GM13977 (cell line): ENCODE measurements at regions not wholly inside any gene's neighbourhood (a gene's known extent, or its start where the extent isn't known, plus 50 kb on each side); places are given as distances from the start of the nearest gene placed in this dataset.

Experiments used
- DNase-seq: peaks from one replicate; pipeline ENCODE4 v3.0.0; 2012; ENCODE audit warnings: low spot score
- in situ Hi-C: fragments of 300-500 bp; cut with MboI; formaldehyde crosslinking; loops from one replicate; pipeline ENCODE4 v1.12.0; 2022; ENCODE audit warnings: low sequenced_read_pairs, low pct_unique_long_range_greater_than_20kb, mixed read lengths, inconsistent platforms; ENCODE audit not compliant: unreplicated experiment
- TF ChIP-seq, protein P1 (sequence below): IDR thresholded peaks from 2 replicates; pipeline ENCODE4 v1.5.1; 2012; ENCODE audit warnings: mild to moderate bottlenecking, control low read depth; ENCODE audit not compliant: insufficient read depth; ENCODE audit errors: extremely low read depth, missing control alignments

GRCh38 chr6:66153247-66153646 lies 446.2 kb upstream of the EYS start:
- in situ Hi-C loops = no loop called here
- DNase-seq = no peak
- TF ChIP-seq, protein P1, sequence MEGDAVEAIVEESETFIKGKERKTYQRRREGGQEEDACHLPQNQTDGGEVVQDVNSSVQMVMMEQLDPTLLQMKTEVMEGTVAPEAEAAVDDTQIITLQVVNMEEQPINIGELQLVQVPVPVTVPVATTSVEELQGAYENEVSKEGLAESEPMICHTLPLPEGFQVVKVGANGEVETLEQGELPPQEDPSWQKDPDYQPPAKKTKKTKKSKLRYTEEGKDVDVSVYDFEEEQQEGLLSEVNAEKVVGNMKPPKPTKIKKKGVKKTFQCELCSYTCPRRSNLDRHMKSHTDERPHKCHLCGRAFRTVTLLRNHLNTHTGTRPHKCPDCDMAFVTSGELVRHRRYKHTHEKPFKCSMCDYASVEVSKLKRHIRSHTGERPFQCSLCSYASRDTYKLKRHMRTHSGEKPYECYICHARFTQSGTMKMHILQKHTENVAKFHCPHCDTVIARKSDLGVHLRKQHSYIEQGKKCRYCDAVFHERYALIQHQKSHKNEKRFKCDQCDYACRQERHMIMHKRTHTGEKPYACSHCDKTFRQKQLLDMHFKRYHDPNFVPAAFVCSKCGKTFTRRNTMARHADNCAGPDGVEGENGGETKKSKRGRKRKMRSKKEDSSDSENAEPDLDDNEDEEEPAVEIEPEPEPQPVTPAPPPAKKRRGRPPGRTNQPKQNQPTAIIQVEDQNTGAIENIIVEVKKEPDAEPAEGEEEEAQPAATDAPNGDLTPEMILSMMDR = no peak

DNA sequence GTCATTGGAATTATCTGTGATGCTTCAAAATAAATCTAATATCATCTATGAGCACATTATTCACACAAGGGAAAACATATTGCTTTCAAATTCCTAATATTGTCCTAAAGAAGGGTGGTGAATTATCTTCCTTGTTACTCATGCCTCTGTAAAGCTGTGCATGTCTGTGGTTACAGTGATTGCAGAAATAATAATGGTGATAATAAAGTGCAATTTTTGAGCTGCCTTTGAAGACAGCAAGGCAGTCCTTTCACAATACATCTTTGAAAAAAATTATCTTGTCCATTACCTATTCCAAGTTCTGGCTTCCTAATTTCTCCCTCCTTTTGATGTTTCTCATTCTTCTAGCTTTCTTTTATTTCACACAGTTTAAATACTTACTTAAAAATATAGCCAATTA lies 442.1 kb upstream of the EYS start:
- no peak for DNase-seq
- in situ Hi-C loops = no loop called here
- TF ChIP-seq, protein P1 = no peak

DNA sequence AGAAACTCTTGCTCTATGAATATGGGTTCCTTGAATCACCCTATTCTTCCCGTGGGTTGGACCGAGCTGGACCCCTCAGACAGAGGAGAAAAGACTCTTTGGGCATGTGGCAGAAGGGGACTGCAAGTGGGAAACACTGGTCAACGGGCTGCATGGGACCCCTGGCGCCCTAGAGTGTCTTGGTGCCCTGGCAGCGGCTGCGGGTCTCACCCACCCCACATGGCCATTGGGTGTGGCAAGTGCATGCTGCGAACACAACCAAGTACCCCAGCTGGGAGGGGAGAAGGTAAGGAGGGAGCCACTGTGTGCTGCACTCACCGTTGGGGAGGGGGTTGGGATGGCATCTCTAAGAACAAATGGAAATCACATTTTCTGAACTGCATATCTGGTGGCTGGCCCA lies 438.8 kb upstream of the EYS start:
- TF ChIP-seq, protein P1 = no peak
- in situ Hi-C loops = no loop called here
- DNase-seq = no peak

DNA sequence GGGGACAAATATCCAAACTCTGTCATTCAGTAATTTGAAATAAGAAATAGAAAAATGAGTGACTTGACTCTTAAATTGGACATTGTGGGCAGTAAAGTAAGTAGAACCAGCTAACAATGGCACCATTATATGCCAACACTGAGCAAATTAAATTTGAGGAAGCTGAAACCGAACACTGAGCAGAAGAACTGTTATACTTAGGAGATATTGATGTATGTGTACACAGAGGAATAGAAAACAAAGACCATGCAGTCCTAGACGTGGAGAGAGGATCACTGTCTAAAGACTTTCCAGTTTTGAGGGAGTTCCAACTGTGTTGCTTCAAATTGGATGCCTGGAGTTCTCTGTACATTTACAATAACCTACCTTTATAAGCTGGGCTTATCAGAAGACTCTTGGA lies 427.0 kb upstream of the EYS start:
- TF ChIP-seq, protein P1 = no peak
- in situ Hi-C loops = no loop called here

DNA sequence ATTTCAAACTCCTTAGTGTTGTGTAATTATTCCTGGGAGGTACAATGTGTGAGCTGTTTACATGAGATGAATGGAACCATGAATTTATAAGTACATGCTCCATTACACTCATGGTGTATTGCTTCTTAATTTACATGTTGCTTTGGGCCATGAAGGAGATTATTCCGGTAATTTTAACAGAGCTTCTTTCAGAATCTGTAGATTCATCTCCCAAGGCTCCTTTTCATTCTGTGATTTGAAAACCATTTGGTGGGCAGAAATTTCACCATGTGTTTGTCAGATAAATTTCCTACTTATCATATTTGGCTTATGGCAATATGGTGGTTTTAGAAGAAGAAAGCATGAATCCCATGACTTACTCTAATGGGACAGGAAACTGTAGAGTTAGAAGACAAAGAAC lies 421.6 kb upstream of the EYS start:
- TF ChIP-seq, protein P1 = no peak
- no peak for DNase-seq
- in situ Hi-C loops = no loop called here

More for the DNA sequence above, 427.0 kb upstream of the EYS start:
- DNase-seq = no peak

- in situ Hi-C loops = no loop called here
- no peak for DNase-seq
- TF ChIP-seq, protein P1 = no peak
Measured at GRCh38 chr6:66128243-66128642, 421.2 kb upstream of the EYS start.

DNA sequence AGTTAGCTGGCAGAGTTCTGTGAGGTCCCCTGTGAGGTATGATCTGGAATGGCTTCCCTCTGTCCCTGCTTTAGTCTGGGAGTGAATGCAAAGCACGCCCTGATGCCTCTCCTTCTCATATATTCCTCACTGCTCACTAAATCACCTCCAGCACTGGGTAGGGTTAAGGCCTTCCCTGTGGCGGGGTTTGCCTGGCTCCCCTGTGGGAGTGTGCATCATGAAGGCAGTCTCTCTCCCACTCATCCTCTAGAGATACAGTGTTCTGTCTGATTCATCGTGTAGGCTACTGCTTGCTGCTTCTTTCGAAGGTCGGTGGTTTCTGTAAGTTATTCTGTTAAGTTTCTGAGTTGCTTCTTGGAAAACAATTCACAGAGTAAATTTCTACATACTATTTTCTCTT lies 420.0 kb upstream of the EYS start:
- in situ Hi-C loops = no loop called here
- TF ChIP-seq, protein P1 = no peak
- DNase-seq = no peak
